Stimulated activated naive CD4-positive, alpha-beta T cell treated with Interleukin-2 at 50 U/mL for 16 hours (primary cell): ENCODE measurements at regions not wholly inside any gene's neighbourhood (a gene's known extent, or its start where the extent isn't known, plus 50 kb on each side); places are given as distances from the start of the nearest gene placed in this dataset.
"Not testable (repeated sequence)": the region's sequence is repeated elsewhere in the genome, so short reads cannot be mapped to it uniquely, and the experiment has no call there.

ENCODE experiments used
- DNase-seq: peaks from one replicate; lab custom pipeline; 2025; lab: John Stamatoyannopoulos, UW

DNA sequence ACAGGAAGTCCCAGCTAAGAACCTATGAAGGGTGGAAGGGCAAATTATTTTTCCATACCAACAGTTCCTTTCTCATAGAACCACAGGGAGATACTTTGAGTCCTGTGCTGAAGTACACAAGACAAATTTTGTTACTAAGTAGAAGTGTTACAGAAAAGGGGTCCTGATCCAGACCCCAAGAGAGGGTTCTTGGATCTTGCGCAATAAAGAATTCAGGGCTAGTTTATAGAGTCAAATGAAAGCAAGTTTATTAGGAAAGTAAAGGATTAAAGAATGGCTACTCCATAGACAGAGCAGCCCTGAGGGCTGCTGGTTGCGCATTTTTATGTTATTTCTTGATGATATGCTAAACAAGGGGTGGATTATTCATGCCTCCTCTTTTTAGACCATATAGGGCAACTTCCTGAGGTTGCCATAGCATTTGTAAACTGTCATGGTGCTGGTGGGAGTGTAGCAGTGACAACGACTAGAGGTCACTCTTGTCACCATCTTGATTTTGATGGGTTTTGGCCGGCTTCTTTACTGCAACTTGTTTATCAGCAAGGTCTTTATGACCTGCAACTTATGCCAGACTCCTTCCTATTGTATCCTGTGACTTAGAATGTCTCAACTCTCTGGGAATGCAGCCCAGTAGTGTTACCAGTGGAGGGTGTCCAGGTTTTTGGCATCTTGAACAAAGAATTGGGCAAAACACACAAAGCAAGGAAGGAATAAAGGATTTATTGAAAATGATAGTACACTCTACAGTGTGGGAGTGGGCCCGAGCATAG lies 409.4 kb downstream of the SH2D4B start:
- no peak for DNase-seq

DNA sequence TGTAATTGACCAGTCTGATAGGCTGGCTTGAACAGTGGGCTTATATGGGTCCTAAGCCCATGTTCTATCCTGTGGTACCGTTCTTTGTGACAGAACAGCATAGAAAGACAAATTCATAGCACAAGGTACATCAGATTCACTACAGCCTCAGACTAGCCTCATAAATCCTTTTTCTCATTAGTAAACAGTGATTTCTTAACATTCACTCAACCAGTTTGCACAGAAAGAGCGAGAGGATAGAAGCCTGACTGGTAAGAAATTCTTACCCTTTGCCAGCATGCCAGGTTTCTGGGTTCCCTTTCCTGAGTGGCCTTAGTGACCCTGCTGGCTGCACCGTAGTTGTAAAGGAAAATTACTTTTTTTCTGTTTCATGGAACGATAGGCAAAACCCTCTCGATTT lies 412.1 kb downstream of the SH2D4B start:
- no peak for DNase-seq

DNA sequence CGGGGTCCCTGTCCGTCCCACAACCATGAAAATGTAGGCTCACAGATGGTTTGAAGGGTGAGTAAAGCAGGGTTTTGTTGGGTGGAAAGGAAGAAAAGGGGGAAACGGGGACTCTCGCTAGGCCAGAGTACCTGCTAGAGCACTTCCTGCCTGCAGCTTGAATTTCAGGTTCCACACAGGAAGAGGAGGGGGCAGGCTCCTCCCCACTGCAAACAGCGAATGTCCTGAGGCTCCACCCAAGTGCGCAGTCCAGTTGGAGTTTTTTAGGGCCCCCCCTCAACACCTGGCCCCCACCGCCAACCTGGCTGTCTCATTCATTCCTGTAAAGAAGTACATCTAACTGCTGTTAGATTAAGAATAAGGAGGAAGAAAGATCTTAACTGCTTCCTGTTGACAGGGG lies 414.7 kb downstream of the SH2D4B start:
- DNase-seq: no peak

DNA sequence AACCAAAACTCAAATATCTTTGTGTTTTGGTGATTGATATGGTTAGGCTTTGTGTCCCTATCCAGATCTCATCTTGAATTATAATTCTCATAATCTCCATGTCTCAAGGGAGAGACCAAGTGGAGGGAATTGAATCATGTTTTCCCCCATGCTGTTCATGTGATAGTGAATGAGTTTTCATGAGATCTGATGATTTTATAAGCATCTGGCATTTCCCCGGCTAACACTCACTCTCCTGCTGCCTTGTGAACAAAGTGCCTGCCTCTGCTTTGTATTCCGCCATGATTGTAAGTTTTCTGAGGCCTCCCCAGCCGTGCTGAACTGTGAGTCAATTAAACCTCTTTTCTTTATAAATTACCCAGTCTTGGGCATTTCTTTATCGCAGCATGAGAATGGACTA lies 419.5 kb downstream of the SH2D4B start:
- no peak for DNase-seq

DNA sequence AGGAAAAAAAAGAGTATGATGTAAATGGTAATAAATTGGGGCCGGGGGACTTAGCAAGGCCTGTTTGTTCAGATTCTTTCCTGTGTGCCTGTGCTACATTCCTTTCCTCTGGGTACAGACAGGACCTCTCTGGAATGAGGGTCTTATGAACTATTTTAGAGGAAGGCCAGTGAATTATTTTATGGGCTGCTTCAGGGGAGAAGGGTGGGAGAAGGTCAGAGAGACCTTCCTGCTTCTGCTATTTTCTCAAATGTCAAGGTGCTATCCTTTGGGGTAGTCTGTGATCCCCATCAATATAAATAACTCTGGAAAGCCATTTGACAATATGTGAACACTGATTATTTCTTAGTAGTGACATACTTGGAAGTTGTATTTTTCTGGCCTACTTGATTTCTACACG lies 426.5 kb downstream of the SH2D4B start:
- no peak for DNase-seq

DNA sequence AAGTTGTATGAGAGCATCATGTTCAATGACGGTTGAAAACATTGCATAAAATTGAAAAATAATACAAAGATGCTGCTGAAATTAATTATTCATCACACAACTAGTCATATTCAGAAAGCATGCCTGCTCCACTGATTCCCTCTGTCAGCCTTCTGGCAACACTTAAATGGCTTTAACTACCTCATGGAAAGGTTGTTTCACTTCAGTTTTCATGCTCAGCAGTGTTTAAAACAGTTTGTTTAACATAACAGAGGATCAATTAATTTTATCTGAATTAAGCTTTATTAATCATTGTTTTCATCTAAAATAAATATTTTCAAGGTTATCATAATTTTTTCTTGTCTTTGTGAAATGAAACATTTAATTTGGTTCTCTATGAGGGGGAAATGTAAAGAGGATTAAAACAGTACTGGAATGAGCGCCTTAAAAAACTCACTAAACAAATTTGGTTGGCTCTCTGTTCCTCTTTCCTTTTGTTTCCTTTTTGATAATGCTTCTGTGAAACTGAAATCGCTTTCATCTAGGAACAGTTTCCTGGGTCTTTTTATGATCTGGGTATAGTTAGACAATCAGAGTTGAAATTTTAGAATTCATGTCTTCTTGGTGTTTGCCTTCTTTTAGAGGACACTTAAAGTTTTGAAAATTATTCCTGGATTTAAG lies 427.4 kb downstream of the SH2D4B start:
- DNase-seq: no peak

DNA sequence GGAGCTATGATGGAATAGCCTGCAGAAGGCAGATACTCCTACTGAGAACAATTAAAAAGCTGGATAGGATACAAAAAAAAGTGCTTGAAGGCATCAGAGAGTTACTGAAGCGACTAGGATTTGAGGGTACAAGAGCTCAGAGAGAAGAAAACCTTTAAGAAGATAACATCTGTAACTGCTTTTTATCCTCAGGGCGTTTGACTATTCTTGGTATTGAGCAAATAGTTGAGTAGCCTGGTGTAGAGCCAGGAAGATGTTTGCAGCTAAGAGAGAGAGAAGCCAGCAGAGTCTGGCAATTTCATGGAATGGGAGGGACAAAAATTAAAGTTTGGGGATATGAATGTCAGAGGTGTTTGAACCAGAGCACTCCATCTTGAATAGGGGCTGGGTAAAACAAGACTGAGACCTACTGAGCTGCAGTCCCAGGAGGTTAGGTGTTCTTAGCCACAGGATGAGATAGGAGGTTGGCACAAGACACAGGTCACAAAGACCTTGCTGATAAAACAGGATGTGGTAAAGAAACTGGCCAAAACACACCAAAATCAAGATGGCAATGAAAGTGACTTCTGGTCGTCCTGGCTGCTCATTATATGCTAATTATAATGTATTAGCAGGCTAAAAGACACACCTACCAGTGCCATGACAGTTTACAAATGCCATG lies 428.8 kb downstream of the SH2D4B start:
- no peak for DNase-seq

DNA sequence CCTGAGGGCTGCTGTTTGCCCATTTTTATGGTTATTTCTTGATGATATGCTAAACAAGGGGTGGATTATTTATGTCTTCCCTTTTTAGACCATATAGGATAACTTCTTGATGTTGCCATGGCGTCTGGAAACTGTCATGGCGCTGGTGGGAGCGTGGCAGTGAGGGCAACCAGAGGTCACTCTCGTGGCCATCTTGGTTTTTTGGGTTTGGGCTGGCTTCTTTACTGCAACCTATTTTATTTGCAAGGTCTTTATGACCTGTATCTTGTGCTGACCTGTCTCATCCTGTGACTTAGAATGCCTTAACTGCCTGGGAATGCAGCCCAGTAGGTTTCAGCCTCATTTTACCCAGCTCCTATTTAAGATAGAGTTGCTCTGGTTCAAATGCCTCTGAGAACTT lies 429.7 kb downstream of the SH2D4B start:
- not testable (repeated sequence) for DNase-seq

DNA sequence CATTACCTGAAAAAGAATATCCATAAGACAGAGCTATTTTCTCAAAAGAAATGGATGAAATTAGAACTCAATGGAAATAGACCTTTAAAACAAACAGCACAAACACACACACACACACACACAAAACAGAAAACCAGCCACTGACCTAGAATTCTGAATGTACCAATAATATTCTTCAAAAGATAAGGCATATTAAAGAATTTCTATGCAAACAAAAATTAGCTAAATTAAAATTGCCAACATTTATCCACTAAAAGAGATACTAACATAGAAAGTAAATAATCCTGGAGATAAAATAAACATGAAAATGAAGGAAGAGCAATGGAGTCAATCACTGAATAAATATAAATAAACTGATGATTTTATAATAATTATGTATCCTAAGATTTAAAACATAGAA lies 431.2 kb downstream of the SH2D4B start:
- no peak for DNase-seq

DNA sequence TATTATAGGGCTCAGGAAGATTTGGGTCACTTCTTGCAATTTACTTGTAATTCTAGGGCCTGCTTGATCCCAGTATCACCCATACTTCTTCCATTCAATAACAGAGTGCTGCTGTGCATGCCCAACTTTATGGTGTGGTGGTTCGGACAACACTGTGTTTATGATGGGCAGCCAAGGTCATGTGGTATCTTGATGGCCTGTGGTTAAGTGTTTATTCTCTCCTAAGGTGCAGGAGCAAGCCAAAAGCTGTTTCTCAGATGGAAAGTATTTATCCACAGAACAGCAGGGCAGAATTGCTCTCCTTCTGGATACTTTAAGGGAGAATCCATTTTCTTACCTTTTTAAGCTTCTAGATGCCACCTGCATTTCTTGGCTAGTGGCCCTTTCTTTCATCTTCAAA lies 433.8 kb downstream of the SH2D4B start:
- no peak for DNase-seq

DNA sequence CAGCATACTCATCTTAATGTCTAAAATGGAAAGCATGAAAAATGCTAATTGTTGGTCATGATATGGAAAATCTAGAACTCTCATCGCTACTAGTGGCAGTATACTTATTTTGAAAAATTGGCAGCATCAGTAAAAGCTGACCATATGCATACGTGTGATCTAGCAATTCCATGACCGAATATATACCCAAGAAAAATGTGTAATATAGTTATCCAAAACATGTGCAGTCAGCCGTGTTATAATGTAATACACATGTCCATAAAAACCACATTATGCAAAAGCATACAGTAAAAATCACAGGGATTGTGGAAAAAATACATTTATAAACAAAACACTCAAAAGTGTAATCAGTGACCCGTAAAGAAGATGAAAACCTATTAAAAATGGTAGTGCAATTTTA lies 439.0 kb downstream of the SH2D4B start:
- no peak for DNase-seq

DNA sequence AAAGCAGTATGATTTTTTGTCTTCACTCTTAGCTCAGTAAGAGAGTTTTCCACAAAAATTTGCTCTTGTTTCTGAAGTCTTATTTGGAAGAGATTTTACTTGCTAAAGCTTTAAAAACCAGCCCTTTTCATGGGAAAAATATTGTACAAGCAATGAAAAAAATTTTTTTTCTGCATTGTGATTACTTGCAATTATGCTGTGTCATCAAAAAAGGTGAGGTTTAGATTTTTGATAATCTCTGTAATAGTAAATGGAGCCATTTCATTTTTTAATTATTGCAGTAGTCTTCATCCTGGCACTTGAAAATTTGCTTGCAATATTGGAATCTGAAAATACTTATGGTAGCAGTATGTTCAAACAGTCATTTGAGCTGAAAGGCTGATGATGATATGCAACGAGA lies 447.4 kb downstream of the SH2D4B start:
- DNase-seq: no peak

DNA sequence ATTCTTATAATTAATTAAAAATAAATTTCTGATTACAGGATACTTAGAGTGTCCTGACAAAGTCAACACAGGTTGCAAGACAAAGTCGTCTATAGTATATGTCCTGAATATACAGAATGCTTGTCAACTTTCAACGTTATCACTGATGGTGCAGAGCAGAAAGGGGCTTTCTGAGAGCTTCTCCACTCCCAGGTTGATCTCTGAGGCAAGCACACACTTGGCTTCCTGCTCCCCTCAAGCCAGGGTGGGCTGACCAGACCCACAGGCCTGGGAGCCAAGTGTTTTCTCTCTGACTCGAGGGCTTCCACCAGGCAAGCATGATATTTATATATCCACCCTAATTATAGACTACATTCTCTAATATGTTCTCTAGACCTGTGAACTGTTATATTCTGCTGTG lies 448.9 kb downstream of the SH2D4B start:
- no peak for DNase-seq

DNA sequence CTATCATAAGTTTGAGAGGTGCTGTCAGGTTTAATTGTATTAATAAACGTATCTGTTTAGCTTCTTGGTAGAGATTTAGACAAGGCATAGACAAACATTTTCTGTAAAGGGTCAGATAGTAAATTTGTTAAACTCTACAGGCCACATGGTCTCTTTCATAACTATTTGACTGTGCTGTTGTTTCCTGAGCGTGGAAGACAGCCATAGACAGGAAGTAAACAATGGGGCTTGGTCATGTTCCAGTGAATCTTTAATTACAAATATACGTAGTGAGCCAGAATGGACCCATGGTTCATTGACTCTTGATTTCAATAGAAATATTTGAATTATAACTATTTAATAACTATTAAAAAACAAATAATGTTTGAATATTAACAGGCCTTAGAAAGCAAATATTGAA lies 451.1 kb downstream of the SH2D4B start:
- no peak for DNase-seq

DNA sequence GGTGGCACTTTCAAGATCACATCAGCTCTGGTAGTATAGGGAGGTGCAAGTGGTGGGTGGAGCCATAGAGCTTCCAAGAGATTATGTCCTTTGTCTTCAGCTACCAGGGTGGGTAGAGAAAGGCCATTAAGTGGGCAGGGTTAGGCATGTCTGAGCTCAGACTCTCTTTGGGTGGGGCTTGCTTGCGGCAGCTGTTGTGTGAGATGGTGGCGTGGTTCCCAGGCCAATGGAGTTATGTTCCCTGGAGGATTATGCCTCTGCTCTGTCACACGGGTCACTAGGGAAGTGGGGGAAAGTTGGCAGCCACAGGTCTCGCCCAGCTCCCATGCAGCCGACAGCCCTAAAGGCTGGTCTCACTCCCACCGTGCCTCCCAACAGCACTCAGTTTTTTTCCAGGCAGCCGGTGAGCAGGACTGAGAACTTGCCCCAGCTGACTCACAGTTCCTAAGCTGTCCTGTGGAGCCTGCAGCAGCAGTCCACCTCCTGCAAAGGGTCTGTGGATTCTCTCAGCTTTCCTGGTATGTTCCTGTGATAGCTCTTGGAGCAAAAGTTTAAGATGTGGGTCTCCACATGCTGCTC lies 459.0 kb downstream of the SH2D4B start:
- no peak for DNase-seq

DNA sequence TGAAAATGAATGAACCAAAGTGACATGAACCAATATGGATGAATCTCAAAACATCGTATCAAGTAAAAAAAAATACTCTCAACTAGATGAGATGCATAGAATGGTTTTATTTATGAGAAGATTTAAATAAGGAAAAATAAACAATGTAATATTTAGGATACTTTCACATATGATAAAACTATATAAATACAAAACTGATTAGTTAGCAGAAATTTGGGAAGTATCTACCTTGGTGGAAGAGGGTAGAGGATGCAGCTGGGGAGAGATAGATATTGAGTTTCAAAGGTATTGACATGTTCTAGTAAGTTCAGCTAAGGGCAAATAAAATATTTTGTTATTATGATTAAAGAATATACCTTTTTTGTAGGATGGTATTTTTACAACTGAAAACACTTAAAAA lies 463.1 kb downstream of the SH2D4B start:
- no peak for DNase-seq

DNA sequence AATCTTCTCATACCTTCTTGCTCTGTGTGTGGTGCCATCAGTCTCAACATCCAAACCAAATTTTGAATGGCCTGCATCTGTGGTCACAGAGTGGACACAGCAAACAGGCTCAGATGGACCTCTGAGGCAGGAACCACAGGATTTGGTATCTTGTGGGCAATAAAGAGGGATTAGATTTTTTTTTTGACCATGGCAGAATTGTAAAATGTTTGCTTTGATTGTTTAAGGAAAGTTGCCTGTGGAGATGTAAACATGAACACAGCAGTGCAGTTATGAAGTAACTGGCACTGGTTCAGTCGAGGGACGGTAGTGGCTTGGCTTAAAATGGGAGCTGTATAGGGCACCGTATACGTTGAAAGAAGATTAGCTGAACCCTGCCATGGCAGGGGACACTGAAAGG lies 464.7 kb downstream of the SH2D4B start:
- no peak for DNase-seq

DNA sequence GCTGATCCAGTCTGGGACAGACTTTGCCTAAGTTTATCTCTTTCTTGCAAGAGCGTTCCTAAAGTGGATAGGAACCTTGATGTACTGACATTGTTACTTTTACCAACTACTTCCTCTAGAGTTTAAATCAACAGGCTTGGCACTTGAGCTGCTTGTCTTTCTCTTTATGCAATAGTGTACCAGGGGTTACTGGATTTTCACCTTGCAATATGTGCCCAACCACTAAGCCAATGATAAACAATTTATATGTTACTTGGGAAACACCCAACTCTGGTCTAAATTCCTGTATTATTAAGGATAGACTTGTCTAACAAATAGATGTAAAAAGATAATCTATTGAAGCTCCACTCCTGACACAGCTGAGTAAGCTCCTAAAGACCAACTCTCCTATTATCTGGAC lies 470.2 kb downstream of the SH2D4B start:
- no peak for DNase-seq

DNA sequence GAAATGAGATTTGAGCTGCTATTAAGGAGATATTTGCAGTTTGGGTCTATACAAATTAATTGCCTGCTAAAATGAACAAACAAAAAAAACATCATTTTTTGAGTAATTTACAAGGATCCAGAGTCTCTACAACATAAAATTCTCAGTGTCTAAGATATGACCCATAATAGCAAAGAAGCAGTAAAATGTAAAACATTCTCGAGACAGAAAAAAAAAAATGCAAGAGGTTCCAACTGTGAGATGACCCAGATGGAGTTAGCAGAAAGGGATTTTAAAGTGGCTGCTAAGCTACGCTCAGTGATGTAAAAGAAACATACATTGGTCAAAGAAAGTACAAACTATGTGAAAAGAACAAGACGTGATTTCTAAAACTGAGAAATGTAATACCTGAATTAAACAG lies 471.0 kb downstream of the SH2D4B start:
- DNase-seq: no peak

DNA sequence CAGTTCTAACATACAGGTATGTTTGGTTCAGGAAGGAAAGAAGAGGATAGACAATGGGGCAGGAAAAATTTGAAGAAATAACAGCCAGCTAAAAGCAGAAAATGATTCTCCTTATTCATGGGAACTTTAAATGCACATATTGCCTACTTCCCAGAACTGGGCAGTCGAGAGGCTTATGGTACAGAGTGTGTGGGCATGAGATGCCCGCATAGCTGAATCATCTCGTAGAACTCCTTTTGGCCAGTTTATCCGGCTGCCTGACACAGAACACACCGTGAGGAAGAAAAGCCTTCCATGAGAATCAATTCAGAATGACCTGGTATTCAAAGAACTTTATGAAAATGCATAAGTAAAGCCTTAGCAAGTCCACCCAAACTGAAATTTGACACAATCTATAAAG lies 471.6 kb downstream of the SH2D4B start:
- DNase-seq: no peak

DNA sequence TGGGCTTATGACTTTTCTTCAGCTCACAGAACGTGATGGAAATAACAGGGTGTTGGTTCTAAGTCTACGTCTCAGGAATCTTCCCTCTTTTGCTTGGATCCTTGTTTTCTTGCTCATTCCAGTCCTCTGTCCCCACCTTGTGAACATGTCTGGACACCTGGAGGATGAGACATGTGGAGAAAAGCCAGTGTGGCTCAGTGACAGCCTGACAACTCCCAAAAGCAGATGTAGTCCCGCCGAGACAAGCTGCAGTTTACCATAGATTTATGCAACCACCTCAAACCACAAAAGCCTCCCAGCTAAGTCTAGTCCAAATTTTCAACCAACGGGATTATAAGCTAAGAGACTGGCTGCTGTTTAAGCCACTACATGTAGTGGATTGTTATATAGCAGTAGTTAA lies 476.1 kb downstream of the SH2D4B start:
- no peak for DNase-seq

DNA sequence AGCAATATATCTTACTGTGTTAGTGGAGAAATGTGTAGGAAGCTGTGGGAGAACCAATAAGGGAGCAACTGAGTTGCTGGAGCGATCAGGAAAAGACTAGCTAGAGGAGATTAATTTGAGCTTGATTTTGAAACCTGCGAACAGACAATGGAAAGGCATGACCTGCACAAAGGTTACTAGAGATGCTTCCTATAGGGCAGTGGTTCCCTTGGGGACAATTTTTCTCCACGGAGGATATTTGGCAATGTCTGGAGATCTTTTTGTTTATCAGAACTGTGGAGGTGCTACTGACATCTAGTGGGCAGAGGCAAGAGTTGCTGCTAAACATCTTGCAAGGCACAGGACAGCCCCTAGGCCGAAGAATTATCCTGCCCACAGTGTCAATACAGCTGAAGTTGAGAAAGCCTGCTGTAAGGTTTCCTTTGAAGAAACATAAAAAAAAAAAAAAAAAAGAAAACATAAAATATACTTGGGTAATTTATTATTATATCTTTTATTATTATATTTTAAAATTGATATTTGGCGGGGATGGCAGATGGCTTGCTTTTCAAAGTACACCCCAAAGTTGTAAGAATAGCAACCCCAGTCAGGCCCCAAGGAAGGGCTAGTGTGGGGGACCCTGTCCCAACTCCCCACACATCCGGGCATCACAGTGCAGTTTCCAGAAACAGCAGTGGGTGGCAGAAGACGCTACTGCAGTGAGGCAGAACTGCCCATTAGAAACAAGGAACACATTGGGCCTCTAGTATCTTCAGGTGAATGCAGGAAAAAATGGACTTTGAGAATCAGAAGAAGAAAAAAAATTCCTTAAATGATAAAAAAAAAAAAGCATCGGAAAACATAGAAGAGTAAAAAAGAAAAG lies 481.6 kb downstream of the SH2D4B start:
- no peak for DNase-seq
